Lower leg skin (tissue), 4 donors: ENCODE measurements at regions not wholly inside any gene's neighbourhood (a gene's known extent, or its start where the extent isn't known, plus 50 kb on each side); places are given as distances from the start of the nearest gene placed in this dataset.

Experiments
- DNase-seq, 2 donors: peaks; one replicate each; pipeline ENCODE4 v3.0.0-alpha.2; 2019; ENCODE audit warnings: low spot score in 2 of 2
- H3K4me3 ChIP-seq: fragments of 200-600 bp; sonication (generic); 2 replicates; pipeline ENCODE4 v1.5.1; 2017; ENCODE audit warnings: mild to moderate bottlenecking, low read depth; ENCODE audit not compliant: poor library complexity, severe bottlenecking
- POLR2A ChIP-seq, 2 donors: fragments of 450-650 bp; IDR thresholded peaks; one replicate each; pipeline ENCODE4 v1.6.1; 2016 to 2017; ENCODE audit warnings: antibody characterized with exemption in 2 of 2, mild to moderate bottlenecking in 1 of 2, moderate library complexity in 1 of 2
- WGBS, 2 donors: methylation state at CpG; one replicate each; pipeline ENCODE4 v1.1.5; 2018; 5-methylcytosine and 5-hydroxymethylcytosine counted together
- intact Hi-C: fragments of 100-400 bp; cut with DNase I; formaldehyde crosslinking; loops from one replicate; pipeline ENCODE4 v1.15.0; 2023; ENCODE audit warnings: low total_unique reads
- TF ChIP-seq, protein P1 (sequence below), 3 donors: fragments of 450-650 bp; IDR thresholded peaks; one replicate each; pipeline ENCODE4 v1.5.1; 2016; ENCODE audit warnings: antibody characterized with exemption in 3 of 3, mild to moderate bottlenecking in 3 of 3, moderate library complexity in 2 of 3

DNA sequence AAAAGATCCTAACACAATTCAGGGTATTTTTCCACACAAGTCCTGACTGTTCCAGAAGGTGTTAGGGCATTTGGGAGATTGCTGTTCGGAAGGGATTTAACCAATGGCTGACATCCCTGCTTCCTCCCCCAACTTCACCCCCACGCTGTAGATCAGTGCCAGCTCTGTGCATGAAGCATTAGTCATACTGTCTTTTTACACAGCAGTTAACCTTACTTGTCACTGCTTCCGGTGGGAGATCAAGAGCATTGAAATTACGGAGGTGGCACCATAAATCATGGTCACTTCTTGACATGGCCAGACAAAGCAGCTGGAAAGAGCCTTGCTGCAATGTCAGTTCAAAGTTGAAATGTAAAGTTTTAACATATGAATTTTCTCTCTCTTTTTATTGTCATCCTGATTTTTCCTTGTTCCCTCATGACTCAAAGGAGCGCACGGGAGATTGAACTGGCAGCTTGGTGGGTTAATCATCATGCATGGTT is 70.2 kb downstream of the HRH4 start:
- no peak overlapping the region for H3K4me3 ChIP-seq
- intact Hi-C loops, result no loop called here
- 11 to 13% methylated on average over 6 of the region's 6 CpGs for WGBS, 2 donors
- TF ChIP-seq, protein P1, sequence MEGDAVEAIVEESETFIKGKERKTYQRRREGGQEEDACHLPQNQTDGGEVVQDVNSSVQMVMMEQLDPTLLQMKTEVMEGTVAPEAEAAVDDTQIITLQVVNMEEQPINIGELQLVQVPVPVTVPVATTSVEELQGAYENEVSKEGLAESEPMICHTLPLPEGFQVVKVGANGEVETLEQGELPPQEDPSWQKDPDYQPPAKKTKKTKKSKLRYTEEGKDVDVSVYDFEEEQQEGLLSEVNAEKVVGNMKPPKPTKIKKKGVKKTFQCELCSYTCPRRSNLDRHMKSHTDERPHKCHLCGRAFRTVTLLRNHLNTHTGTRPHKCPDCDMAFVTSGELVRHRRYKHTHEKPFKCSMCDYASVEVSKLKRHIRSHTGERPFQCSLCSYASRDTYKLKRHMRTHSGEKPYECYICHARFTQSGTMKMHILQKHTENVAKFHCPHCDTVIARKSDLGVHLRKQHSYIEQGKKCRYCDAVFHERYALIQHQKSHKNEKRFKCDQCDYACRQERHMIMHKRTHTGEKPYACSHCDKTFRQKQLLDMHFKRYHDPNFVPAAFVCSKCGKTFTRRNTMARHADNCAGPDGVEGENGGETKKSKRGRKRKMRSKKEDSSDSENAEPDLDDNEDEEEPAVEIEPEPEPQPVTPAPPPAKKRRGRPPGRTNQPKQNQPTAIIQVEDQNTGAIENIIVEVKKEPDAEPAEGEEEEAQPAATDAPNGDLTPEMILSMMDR (IDR thresholded peaks at IDR 0.05), result no peak
- TF ChIP-seq POLR2A (IDR thresholded peaks at IDR 0.05), result no peak
- DNase-seq, result no peak

DNA sequence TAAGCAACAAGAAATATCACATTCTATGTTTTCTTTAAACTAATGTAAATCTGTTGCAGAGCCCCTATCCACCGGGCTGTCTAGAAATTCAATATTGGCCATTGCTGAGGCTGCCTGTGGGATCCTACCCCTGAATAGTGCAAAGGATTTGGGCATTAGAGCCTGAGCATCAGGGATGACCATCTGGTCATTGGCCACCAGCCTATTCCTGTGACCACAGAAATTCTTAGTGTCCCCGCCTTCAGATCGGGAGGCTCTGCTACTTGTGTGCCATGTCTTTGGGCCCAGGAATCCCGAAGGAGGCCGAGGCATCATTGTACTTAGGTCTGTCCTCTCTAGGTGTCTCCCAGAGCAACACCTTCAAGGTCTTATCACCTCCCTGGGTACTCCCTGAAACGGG is 73.8 kb downstream of the HRH4 start:
- no peak for DNase-seq
- WGBS, 2 donors, result 82 to 85% methylated on average over 6 of the region's 6 CpGs
- intact Hi-C loops, result no loop called here
- no peak overlapping the region for H3K4me3 ChIP-seq
- TF ChIP-seq, protein P1 (IDR thresholded peaks at IDR 0.05), result no peak
- TF ChIP-seq POLR2A (IDR thresholded peaks at IDR 0.05), result no peak

DNA sequence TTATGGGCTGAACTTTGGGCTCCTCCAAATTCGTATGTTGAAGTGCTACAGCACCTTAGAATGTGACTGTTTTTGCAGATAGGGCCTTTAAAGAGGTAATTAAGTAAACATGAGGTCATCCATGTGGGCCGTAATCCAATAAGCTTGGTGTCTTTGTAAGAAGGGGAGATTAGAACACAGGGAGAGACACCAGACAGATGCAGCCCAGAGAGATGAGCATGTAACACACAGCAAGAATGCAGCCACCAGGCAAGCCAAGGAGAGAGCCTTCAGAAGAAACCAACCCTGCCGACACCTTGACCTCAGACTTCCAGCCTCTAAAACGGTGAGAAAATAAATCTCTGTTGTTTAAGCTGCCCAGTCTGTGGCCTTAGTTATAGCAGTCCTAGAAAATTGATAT is 74.3 kb downstream of the HRH4 start:
- no peak for TF ChIP-seq POLR2A (IDR thresholded peaks at IDR 0.05)
- TF ChIP-seq, protein P1 (IDR thresholded peaks at IDR 0.05), result no peak
- DNase-seq, result no peak
- WGBS, 2 donors, result 74 to 80% methylated on average over 4 of the region's 4 CpGs
- intact Hi-C loops, result no loop called here
- H3K4me3 ChIP-seq, result no peak overlapping the region

DNA sequence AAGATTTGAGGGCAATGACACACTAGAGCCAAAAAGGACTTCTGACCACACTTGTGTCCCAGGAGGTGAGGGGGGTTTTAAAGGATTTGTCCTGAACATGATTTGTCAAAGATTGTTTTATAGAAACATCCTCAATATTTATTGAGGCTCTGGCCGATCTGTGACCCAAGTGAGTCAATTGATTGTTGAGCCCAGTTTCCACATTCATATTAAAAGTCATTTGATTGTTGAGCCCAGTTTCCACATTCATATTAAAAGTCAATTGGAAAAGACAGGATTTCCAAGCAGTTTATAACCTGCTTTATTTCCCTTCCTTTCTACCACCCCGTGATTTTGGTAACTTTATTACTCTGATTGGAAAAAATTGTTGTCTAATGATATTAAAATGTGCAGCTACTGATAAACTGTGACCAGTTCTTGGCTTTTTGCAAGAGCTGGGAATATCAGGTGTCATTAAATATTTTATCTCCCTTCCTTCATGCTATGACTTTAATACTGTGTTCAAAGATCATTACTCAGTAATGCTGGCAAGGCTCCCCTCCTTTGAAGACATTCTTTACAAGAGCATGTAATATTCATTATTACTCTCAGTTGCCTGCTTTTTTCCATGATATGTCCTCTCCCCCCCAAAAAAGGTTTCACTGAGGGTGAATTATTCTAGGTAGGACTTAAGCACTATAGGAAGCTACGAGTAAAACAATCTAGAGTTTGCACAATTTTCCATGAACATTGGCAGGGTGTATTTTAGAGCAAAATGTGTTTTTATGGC is 75.3 kb downstream of the HRH4 start:
- no peak overlapping the region for H3K4me3 ChIP-seq
- DNase-seq, result no peak
- TF ChIP-seq POLR2A (IDR thresholded peaks at IDR 0.05), result no peak
- TF ChIP-seq, protein P1 (IDR thresholded peaks at IDR 0.05), result no peak
- WGBS, 2 donors, result 57 to 67% methylated on average over 3 of the region's 3 CpGs
- intact Hi-C loops, result no loop called here

DNA sequence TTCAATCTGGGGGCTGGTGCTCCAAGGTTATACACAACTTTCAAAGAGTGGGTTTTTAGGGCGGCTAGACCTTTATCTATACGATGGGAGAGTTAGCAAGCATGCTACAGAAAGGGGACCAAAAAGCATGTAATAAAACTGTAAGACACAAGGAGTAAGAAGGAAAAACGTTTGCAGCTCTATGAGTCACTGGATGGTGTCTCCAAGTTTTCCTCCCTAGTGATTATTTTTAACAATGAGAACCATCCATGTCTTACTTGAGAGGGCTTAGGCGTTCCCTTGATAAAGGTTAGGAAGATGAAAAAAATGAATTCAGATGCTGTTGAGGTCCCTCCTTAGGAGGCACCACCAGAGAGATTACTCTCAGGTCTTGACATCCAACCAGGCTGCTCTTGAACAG is 75.9 kb downstream of the HRH4 start:
- intact Hi-C loops, result no loop called here
- no peak overlapping the region for H3K4me3 ChIP-seq
- no peak for TF ChIP-seq POLR2A (IDR thresholded peaks at IDR 0.05)
- TF ChIP-seq, protein P1 (IDR thresholded peaks at IDR 0.05), result no peak
- 44% methylated on average over 4 of the region's 4 CpGs for WGBS, 2 donors
- no peak for DNase-seq

DNA sequence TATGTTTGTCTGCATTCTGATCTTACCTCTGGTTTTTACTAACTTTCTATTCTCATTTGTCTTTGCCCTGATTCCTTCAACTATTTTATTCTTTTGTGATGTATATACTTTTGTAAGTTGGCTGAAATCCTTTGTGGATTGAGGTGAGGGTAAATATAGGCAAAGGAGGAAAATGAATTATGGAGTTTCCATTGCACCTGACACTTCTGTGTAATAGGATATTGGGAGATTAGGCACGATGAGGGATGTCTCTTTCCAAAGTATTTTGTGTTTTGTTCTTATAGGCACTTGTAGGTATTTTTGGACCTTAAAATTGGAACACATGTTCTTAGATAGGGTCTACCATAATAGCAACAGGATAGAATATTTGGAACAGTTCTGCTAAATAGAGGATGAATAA is 76.4 kb downstream of the HRH4 start:
- no peak for DNase-seq
- intact Hi-C loops, result no loop called here
- H3K4me3 ChIP-seq, result no peak overlapping the region
- 71 to 81% methylated on average over 1 of the region's 1 CpG for whole genome bisulfite sequencing, 2 donors
- no peak for TF ChIP-seq POLR2A (IDR thresholded peaks at IDR 0.05)
- TF ChIP-seq, protein P1 (IDR thresholded peaks at IDR 0.05), result no peak
